Fibroblast of lung (primary cell): ENCODE measurements at regions not wholly inside any gene's neighbourhood (a gene's known extent, or its start where the extent isn't known, plus 50 kb on each side); places are given as distances from the start of the nearest gene placed in this dataset.

Experiments
- DNase-seq, 2 donors: peaks; one replicate each; pipeline versions ENCODE4 v3.0.0 to v3.0.0-alpha.2; 2010; ENCODE audit warnings: low read depth in 2 of 2
- H2AFZ ChIP-seq: 2 replicates; pipeline ENCODE4 v1.5.1; 2012; ENCODE audit warnings: low read length, control low read depth, inconsistent platforms
- H3K27ac ChIP-seq: 2 replicates; pipeline ENCODE4 v1.5.1; 2011; ENCODE audit warnings: low read length, control low read depth; ENCODE audit not compliant: insufficient read depth
- H3K27me3 ChIP-seq: 2 replicates; pipeline ENCODE4 v1.5.1; 2011; ENCODE audit warnings: mild to moderate bottlenecking, low read length; ENCODE audit not compliant: control insufficient read depth, insufficient read depth
- H3K36me3 ChIP-seq: 2 replicates; pipeline ENCODE4 v1.5.1; 2011; ENCODE audit warnings: low read length; ENCODE audit not compliant: control insufficient read depth, insufficient read depth
- H3K4me1 ChIP-seq: 2 replicates; pipeline ENCODE4 v1.5.1; 2011; ENCODE audit warnings: low read length; ENCODE audit not compliant: control insufficient read depth, insufficient read depth; ENCODE audit errors: extremely low read depth
- H3K4me2 ChIP-seq: 2 replicates; pipeline ENCODE4 v1.5.1; 2011; ENCODE audit warnings: low read length, control low read depth; ENCODE audit not compliant: insufficient read depth; ENCODE audit errors: extremely low read depth
- H3K4me3 ChIP-seq, 4 experiments: fragments of 200-600 bp in 1 of 4; sonication (generic) in 1 of 4; replicated peaks in 1 of 4; 2 replicates each; pipeline ENCODE4 v1.5.1; 2011 to 2016; ENCODE audit warnings: low read length in 4 of 4, low read depth in 3 of 4, mild to moderate bottlenecking in 3 of 4, control low read depth in 2 of 4, inconsistent platforms in 1 of 4, mixed read lengths in 1 of 4; ENCODE audit not compliant: insufficient read depth in 1 of 4; ENCODE audit errors: control extremely low read depth in 1 of 4
- H3K79me2 ChIP-seq: 2 replicates; pipeline ENCODE4 v1.5.1; 2012; ENCODE audit warnings: mild to moderate bottlenecking, low read length, inconsistent platforms; ENCODE audit not compliant: control insufficient read depth, insufficient read depth
- H3K9ac ChIP-seq: 2 replicates; pipeline ENCODE4 v1.5.1; 2011; ENCODE audit warnings: mild to moderate bottlenecking, low read length, control low read depth; ENCODE audit not compliant: insufficient read depth
- H3K9me3 ChIP-seq: 2 replicates; pipeline ENCODE4 v1.5.1; 2012; ENCODE audit warnings: low read depth, low read length; ENCODE audit not compliant: control insufficient read depth, insufficient read depth
- H4K20me1 ChIP-seq: 2 replicates; pipeline ENCODE4 v1.5.1; 2011; ENCODE audit warnings: low read length; ENCODE audit not compliant: control insufficient read depth, insufficient read depth; ENCODE audit errors: extremely low read depth
- EZH2 ChIP-seq: IDR thresholded peaks from 2 replicates; pipeline ENCODE4 v1.5.1; 2012; ENCODE audit warnings: low read length, control low read depth, mild to moderate bottlenecking; ENCODE audit errors: missing control alignments
- TF ChIP-seq, protein P1 (sequence below), 2 donors: IDR thresholded peaks in 1 of 2; conservative IDR thresholded peaks in 1 of 2; 1 replicate in 1 of 2; 2 replicates in 1 of 2; pipeline ENCODE4 v1.5.1; 2011 to 2012; ENCODE audit warnings: low read length in 2 of 2, control low read depth in 1 of 2, inconsistent platforms in 1 of 2, low read depth in 1 of 2, mild to moderate bottlenecking in 1 of 2

DNA sequence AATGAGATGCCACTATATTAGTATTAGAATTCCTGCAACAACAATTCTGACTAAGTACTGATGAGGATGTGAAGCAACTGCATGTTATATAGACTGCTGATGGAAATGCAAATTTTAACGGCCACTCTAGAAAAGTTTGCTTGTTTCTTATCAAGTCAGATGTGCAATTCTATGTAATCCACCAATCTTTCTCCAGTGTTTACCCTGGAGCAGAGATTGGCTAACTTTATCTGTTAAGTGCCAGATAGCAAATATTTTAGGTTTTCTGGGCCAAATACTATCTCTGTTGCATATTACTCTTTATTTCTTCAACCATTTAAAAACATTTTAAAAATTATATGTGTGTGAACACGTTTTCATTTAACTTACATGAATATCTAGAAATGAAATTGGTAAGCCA, 586.9 kb downstream of the FAM181B start:
- Histone ChIP-seq H3K4me2 (no peak overlapping the region), H4K20me1 (no peaks in the 10 kb centered on the region), H3K4me3 (no peak overlapping the region), H3K9me3 (no peaks in the 10 kb centered on the region), H3K27me3 (no peaks in the 10 kb centered on the region), H2AFZ (no peak overlapping the region), H3K27ac (no peak overlapping the region), H3K79me2 (no peaks in the 10 kb centered on the region), H3K36me3 (no peaks in the 10 kb centered on the region), H3K4me1 (no peaks in the 10 kb centered on the region), H3K9ac (no peak overlapping the region)
- DNase-seq = no peak
- TF ChIP-seq EZH2 = no peak
- TF ChIP-seq, protein P1, sequence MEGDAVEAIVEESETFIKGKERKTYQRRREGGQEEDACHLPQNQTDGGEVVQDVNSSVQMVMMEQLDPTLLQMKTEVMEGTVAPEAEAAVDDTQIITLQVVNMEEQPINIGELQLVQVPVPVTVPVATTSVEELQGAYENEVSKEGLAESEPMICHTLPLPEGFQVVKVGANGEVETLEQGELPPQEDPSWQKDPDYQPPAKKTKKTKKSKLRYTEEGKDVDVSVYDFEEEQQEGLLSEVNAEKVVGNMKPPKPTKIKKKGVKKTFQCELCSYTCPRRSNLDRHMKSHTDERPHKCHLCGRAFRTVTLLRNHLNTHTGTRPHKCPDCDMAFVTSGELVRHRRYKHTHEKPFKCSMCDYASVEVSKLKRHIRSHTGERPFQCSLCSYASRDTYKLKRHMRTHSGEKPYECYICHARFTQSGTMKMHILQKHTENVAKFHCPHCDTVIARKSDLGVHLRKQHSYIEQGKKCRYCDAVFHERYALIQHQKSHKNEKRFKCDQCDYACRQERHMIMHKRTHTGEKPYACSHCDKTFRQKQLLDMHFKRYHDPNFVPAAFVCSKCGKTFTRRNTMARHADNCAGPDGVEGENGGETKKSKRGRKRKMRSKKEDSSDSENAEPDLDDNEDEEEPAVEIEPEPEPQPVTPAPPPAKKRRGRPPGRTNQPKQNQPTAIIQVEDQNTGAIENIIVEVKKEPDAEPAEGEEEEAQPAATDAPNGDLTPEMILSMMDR (conservative IDR thresholded peaks at IDR 0.05 in 1 of 2, IDR thresholded peaks at IDR 0.05 in 1 of 2; ENCODE audit: low read depth in 1 of 2, low read length in 2 of 2) = no peak

DNA sequence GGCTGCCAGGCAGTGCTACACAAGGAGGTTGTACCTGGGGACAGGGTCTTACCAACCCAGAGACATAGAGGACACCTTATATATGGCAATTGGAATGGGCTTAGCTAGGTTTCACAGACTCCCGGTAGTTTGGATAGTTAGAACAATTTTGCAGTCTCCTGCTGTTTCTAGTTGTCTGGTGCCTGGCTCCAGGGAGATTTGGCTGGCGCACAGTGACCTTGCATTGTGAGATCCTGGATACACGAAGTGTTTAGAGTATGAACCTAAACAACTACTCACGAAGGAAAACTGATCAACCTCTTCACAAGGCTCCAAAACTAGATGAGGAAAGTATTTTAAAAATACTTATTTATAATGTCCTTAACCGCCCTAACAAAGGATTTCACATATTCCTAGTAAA, 614.7 kb downstream of the FAM181B start:
- H3K27ac ChIP-seq = no peak overlapping the region
- TF ChIP-seq EZH2 = no peak
- TF ChIP-seq, protein P1 (conservative IDR thresholded peaks at IDR 0.05 in 1 of 2, IDR thresholded peaks at IDR 0.05 in 1 of 2; ENCODE audit: low read depth in 1 of 2, low read length in 2 of 2) = no peak
- H4K20me1 ChIP-seq = no peaks in the 10 kb centered on the region

DNA sequence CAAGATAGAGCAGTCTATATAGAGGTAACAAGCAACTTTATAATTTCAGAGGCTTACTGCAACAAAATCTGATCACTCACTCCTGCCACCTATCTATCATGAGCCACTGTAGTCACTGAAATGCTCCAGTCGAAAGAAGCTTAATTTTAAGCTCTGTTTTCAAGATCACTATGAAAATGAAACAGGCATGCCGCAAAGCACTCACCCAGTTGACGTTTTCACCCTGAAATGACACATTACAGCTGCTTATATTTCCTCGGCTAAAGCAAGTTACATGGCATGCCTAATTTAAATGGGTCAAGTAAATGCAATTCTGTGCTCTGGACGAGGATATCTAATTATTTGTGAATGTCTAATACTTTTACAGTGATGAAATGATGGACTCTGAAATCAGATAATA, 616.3 kb downstream of the FAM181B start:
- H3K9ac ChIP-seq = no peak overlapping the region
- no peaks in the 10 kb centered on the region for H3K36me3 ChIP-seq
- DNase-seq = peak in 1 of 2 donors; percentile 0
- no peaks in the 10 kb centered on the region for H3K79me2 ChIP-seq
- H3K4me2 ChIP-seq = no peak overlapping the region
- H3K4me1 ChIP-seq = no peaks in the 10 kb centered on the region
- H3K4me3 ChIP-seq = no peak overlapping the region
- no peaks in the 10 kb centered on the region for H3K27me3 ChIP-seq
- no peak overlapping the region for H2AFZ ChIP-seq
- H3K9me3 ChIP-seq = no peaks in the 10 kb centered on the region
- H4K20me1 ChIP-seq = no peaks in the 10 kb centered on the region
- no peak overlapping the region for H3K27ac ChIP-seq
- TF ChIP-seq, protein P1 (conservative IDR thresholded peaks at IDR 0.05 in 1 of 2, IDR thresholded peaks at IDR 0.05 in 1 of 2; ENCODE audit: low read depth in 1 of 2, low read length in 2 of 2) = no peak
- TF ChIP-seq EZH2 = no peak

More for the DNA sequence above, 614.7 kb downstream of the FAM181B start:
- Histone ChIP-seq H3K79me2 (no peaks in the 10 kb centered on the region), H3K27me3 (no peaks in the 10 kb centered on the region), H3K36me3 (no peaks in the 10 kb centered on the region), H3K4me3 (no peak overlapping the region), H3K4me2 (no peak overlapping the region), H3K4me1 (no peaks in the 10 kb centered on the region), H2AFZ (no peak overlapping the region), H3K9ac (no peak overlapping the region), H3K9me3 (no peaks in the 10 kb centered on the region)
- DNase-seq = no peak
